SK-N-SH treated with all-trans-retinoic acid at 6 μM for 48 hours (cell line): ENCODE measurements at regions not wholly inside any gene's neighbourhood (a gene's known extent, or its start where the extent isn't known, plus 50 kb on each side); places are given as distances from the start of the nearest gene placed in this dataset.

Experiments
- ATAC-seq: fragments of 200-7000 bp; cut with Tn5 transposase; 3 replicates; pipeline ENCODE4 v1.9.1; 2020; ENCODE audit warnings: mild to moderate bottlenecking, moderate library complexity
- ARNTL ChIP-seq: fragments of 450-650 bp; formaldehyde crosslinking; IDR thresholded peaks from 2 replicates; pipeline ENCODE4 v1.5.0; 2020; ENCODE audit warnings: low read depth, mild to moderate bottlenecking, moderate library complexity, borderline replicate concordance
- BACH2 ChIP-seq: fragments of 250-450 bp; sonication (Bioruptor Pico); IDR thresholded peaks from 2 replicates; pipeline ENCODE4 v1.9.0; 2021; ENCODE audit warnings: mild to moderate bottlenecking, borderline replicate concordance
- CREB5 ChIP-seq: fragments of 250-450 bp; sonication (Bioruptor Pico); IDR thresholded peaks from 2 replicates; pipeline ENCODE4 v1.5.1; 2020; ENCODE audit warnings: low read depth, mild to moderate bottlenecking, moderate library complexity
- CSDC2 ChIP-seq: fragments of 250-450 bp; sonication (Bioruptor Pico); IDR thresholded peaks from 2 replicates; pipeline ENCODE4 v1.5.0; 2020; ENCODE audit warnings: mild to moderate bottlenecking, moderate library complexity
- ESRRG ChIP-seq: fragments of 250-450 bp; sonication (Bioruptor Pico); IDR thresholded peaks from 2 replicates; pipeline ENCODE4 v1.6.1; 2021; ENCODE audit warnings: mild to moderate bottlenecking
- GLIS3 ChIP-seq: fragments of 250-450 bp; sonication (Bioruptor Pico); IDR thresholded peaks from 2 replicates; pipeline ENCODE4 v1.5.0; 2020; ENCODE audit warnings: mild to moderate bottlenecking, moderate library complexity
- ISL1 ChIP-seq: fragments of 250-450 bp; sonication (Bioruptor Pico); IDR thresholded peaks from 2 replicates; pipeline ENCODE4 v2.1.2; 2022; ENCODE audit warnings: mild to moderate bottlenecking, moderate library complexity
- OSR1 ChIP-seq: fragments of 250-450 bp; sonication (Bioruptor Pico); IDR thresholded peaks from 2 replicates; pipeline ENCODE4 v1.8.0; 2022; ENCODE audit warnings: moderate library complexity, mild to moderate bottlenecking, inconsistent platforms
- PATZ1 ChIP-seq: fragments of 250-450 bp; sonication (Bioruptor Pico); IDR thresholded peaks from 2 replicates; pipeline ENCODE4 v1.8.0; 2020; ENCODE audit warnings: mild to moderate bottlenecking, moderate library complexity, borderline replicate concordance
- RARB ChIP-seq: fragments of 250-450 bp; sonication (Bioruptor Pico); IDR thresholded peaks from 2 replicates; pipeline ENCODE4 v1.8.0; 2021; ENCODE audit warnings: mild to moderate bottlenecking, moderate library complexity
- TCF4 ChIP-seq: fragments of 250-450 bp; sonication (Bioruptor Pico); IDR thresholded peaks from 2 replicates; pipeline ENCODE4 v1.8.0; 2021; ENCODE audit warnings: mild to moderate bottlenecking, moderate library complexity, borderline replicate concordance
- ZC3H10 ChIP-seq: fragments of 250-450 bp; sonication (Bioruptor Pico); IDR thresholded peaks from 2 replicates; pipeline ENCODE4 v1.5.1; 2021; ENCODE audit warnings: mild to moderate bottlenecking, moderate library complexity
- ZFP3 ChIP-seq: fragments of 250-450 bp; sonication (Bioruptor Pico); IDR thresholded peaks from 2 replicates; pipeline ENCODE4 v1.5.0; 2020; ENCODE audit warnings: mild to moderate bottlenecking, moderate library complexity
- ZNF565 ChIP-seq: fragments of 450-650 bp; formaldehyde crosslinking; conservative IDR thresholded peaks from 2 replicates; pipeline ENCODE4 v1.5.0; 2020; ENCODE audit warnings: low read depth, mild to moderate bottlenecking, moderate library complexity
- ZNF8 ChIP-seq: fragments of 450-650 bp; formaldehyde crosslinking; IDR thresholded peaks from 2 replicates; pipeline ENCODE4 v1.5.0; 2020; ENCODE audit warnings: mild to moderate bottlenecking, moderate library complexity
- TF ChIP-seq, protein P1 (sequence below): fragments of 250-450 bp; sonication (Bioruptor Pico); IDR thresholded peaks from 2 replicates; pipeline ENCODE4 v1.5.1; 2021; ENCODE audit warnings: mild to moderate bottlenecking, moderate library complexity
- TF ChIP-seq, protein P2 (sequence below): fragments of 250-450 bp; sonication (Bioruptor Pico); IDR thresholded peaks from 2 replicates; pipeline ENCODE4 v1.8.0; 2021; ENCODE audit warnings: low read depth, mild to moderate bottlenecking, moderate library complexity, borderline replicate concordance
- TF ChIP-seq, protein P3 (sequence below): fragments of 250-450 bp; sonication (Bioruptor Pico); IDR thresholded peaks from 2 replicates; pipeline ENCODE4 v1.5.0; 2020; ENCODE audit warnings: mild to moderate bottlenecking, moderate library complexity

DNA sequence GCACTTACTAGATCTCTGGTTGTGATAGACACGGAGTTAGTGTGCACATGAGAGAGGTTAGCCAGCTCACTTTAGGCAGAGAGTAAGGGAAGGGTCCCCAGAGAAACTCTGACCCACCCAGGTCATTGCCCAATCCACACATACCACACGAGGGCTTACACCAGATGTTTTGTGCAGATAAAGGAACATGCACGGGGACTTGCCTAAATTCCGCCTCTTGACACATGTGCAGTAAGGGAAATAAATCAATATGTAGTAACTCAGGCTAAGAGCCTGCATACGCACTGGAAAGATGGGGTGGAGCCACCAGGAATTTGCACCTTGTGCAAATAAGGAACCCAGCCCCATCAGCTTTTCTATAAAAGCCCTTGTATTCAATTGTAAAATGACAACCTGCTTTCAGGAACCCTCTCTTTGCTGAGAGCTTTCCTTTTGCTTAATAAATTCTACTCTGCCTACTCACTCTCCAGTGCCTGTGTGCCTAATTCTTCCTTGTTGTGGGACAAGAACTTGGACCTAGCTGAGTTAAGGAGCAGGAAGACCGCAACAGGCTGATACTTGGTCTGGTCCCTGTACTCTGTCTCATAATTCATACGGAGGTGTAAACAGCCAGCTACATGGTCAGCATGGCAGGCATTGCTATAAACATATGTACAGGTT lies 120.2 kb downstream of the EMP1 start (continued):
- no peak for TF ChIP-seq PATZ1 (CRISPR knock-in tag)

GRCh38 chr12:13313886-13314285 lies 117.4 kb downstream of the EMP1 start:
- no peak for TF ChIP-seq ZFP3
- no peak for TF ChIP-seq OSR1 (CRISPR knock-in tag)
- ATAC-seq: peak; percentile 85

DNA sequence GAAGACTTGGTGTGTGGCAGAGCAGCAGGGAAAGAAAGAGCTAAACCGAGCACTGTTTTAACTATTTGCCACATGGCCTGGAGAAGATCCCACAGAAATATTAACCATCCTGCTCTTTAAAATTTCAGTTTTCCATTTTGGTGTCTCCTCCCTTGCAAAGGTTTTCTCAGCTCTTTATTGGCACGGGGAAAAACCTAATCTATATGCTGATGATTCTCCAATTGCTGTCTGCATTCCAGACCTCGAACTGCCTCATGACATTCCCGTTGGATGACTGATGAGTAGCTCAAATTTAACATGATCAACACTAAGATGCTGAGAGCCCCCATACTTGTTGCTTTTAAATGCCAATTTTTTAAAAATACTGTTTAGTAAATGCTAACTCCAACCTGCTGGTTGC lies 115.0 kb downstream of the EMP1 start:
- TF ChIP-seq ZNF565: no peak
- no peak for TF ChIP-seq CREB5
- TF ChIP-seq ZNF8: no peak
- TF ChIP-seq, all 23 proteins: peak for 0
- ATAC-seq: no peak

GRCh38 chr12:13307143-13307816 lies 110.8 kb downstream of the EMP1 start:
- TF ChIP-seq, protein P1, sequence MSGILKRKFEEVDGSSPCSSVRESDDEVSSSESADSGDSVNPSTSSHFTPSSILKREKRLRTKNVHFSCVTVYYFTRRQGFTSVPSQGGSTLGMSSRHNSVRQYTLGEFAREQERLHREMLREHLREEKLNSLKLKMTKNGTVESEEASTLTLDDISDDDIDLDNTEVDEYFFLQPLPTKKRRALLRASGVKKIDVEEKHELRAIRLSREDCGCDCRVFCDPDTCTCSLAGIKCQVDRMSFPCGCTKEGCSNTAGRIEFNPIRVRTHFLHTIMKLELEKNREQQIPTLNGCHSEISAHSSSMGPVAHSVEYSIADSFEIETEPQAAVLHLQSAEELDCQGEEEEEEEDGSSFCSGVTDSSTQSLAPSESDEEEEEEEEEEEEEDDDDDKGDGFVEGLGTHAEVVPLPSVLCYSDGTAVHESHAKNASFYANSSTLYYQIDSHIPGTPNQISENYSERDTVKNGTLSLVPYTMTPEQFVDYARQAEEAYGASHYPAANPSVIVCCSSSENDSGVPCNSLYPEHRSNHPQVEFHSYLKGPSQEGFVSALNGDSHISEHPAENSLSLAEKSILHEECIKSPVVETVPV (CRISPR knock-in tag): no peak
- ATAC-seq: no peak

DNA sequence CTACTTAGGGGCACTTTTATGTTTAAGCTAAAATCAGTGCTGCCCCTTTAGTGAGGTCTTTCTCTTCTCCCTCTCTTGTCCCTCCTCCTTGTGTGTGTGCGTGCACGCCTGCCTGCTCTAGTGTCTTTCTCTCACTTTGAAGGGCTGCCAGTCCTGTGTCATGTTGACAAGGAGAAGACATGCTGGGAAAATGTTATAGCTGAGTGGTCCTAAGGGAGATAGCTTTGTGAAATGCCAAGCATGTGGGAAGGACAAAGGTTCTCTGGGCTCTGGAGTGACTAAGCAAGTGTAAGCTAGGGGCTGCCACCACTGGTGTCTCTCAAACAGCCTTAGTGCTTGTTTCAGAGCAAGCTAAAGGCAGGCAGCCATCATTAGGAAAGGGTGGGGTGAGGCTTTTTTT lies 108.4 kb downstream of the EMP1 start:
- ATAC-seq: no peak
- TF ChIP-seq TCF4 (CRISPR knock-in tag) (no peak), CREB5 (no peak), OSR1 (CRISPR knock-in tag) (no peak), BACH2 (CRISPR knock-in tag) (no peak), ARNTL (CRISPR knock-in tag) (no peak), ZFP3 (no peak), GLIS3 (no peak), RARB (no peak), CSDC2 (CRISPR knock-in tag) (no peak), ZNF565 (no peak), ISL1 (CRISPR knock-in tag) (no peak), ZC3H10 (CRISPR knock-in tag) (no peak), PATZ1 (CRISPR knock-in tag) (no peak), ESRRG (CRISPR knock-in tag) (no peak)
- TF ChIP-seq, protein P2, sequence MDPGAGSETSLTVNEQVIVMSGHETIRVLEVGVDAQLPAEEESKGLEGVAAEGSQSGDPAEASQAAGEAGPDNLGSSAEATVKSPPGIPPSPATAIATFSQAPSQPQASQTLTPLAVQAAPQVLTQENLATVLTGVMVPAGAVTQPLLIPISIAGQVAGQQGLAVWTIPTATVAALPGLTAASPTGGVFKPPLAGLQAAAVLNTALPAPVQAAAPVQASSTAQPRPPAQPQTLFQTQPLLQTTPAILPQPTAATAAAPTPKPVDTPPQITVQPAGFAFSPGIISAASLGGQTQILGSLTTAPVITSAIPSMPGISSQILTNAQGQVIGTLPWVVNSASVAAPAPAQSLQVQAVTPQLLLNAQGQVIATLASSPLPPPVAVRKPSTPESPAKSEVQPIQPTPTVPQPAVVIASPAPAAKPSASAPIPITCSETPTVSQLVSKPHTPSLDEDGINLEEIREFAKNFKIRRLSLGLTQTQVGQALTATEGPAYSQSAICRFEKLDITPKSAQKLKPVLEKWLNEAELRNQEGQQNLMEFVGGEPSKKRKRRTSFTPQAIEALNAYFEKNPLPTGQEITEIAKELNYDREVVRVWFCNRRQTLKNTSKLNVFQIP (CRISPR knock-in tag): no peak
- TF ChIP-seq, protein P1 (CRISPR knock-in tag): no peak
- TF ChIP-seq, protein P3, sequence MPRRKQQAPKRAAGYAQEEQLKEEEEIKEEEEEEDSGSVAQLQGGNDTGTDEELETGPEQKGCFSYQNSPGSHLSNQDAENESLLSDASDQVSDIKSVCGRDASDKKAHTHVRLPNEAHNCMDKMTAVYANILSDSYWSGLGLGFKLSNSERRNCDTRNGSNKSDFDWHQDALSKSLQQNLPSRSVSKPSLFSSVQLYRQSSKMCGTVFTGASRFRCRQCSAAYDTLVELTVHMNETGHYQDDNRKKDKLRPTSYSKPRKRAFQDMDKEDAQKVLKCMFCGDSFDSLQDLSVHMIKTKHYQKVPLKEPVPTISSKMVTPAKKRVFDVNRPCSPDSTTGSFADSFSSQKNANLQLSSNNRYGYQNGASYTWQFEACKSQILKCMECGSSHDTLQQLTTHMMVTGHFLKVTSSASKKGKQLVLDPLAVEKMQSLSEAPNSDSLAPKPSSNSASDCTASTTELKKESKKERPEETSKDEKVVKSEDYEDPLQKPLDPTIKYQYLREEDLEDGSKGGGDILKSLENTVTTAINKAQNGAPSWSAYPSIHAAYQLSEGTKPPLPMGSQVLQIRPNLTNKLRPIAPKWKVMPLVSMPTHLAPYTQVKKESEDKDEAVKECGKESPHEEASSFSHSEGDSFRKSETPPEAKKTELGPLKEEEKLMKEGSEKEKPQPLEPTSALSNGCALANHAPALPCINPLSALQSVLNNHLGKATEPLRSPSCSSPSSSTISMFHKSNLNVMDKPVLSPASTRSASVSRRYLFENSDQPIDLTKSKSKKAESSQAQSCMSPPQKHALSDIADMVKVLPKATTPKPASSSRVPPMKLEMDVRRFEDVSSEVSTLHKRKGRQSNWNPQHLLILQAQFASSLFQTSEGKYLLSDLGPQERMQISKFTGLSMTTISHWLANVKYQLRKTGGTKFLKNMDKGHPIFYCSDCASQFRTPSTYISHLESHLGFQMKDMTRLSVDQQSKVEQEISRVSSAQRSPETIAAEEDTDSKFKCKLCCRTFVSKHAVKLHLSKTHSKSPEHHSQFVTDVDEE (CRISPR knock-in tag): no peak
